Psoas muscle (tissue), 7 donors: ENCODE measurements at regions not wholly inside any gene's neighbourhood (a gene's known extent, or its start where the extent isn't known, plus 50 kb on each side); places are given as distances from the start of the nearest gene placed in this dataset.
"Not testable (repeated sequence)": the region's sequence is repeated elsewhere in the genome, so short reads cannot be mapped to it uniquely, and the experiment has no call there.

Experiments
- ATAC-seq, 4 donors: fragments of 200-7000 bp; cut with Tn5 transposase; one replicate each; pipeline ENCODE4 v1.9.1; 2020; ENCODE audit warnings: moderate library complexity in 3 of 4, mild to moderate bottlenecking in 2 of 4
- DNase-seq, 2 donors: peaks; one replicate each; pipeline ENCODE4 v3.0.0-alpha.2; 2020
- H3K27ac ChIP-seq: fragments of 200-600 bp; one replicate; pipeline ENCODE4 v1.8.0; 2022
- H3K27me3 ChIP-seq, 3 donors: fragments of 200-600 bp in 1 of 3; one replicate each; pipeline versions ENCODE4 v1.6.1 to v1.8.0; 2013 to 2022; ENCODE audit warnings: low read length in 2 of 3, mild to moderate bottlenecking in 2 of 3, moderate library complexity in 1 of 3; ENCODE audit not compliant: insufficient read depth in 3 of 3
- H3K36me3 ChIP-seq, 2 donors: fragments of 200-600 bp in 1 of 2; one replicate each; pipeline versions ENCODE4 v1.6.1 to v1.8.0; 2013 to 2022; ENCODE audit warnings: low read depth in 1 of 2, mild to moderate bottlenecking in 1 of 2, moderate library complexity in 1 of 2; ENCODE audit not compliant: insufficient read depth in 1 of 2
- H3K4me1 ChIP-seq: fragments of 200-600 bp; one replicate; pipeline ENCODE4 v1.8.0; 2022
- H3K4me3 ChIP-seq: fragments of 200-600 bp; one replicate; pipeline ENCODE4 v1.8.0; 2022; ENCODE audit warnings: mild to moderate bottlenecking
- H3K9me3 ChIP-seq: fragments of 200-600 bp; one replicate; pipeline ENCODE4 v1.8.0; 2022
- WGBS, 3 donors: extraction: QIAGEN DNeasy Blood & Tissue Kit; methylation state at CpG; one replicate each; pipeline versions ENCODE4 v1.1.6 to v1.1.7; 2013; 5-methylcytosine and 5-hydroxymethylcytosine counted together
- intact Hi-C, 2 donors: fragments of 100-400 bp; cut with DNase I; formaldehyde crosslinking; loops; one replicate each; pipeline versions ENCODE4 v1.11.0 to v1.14.2; 2022
- TF ChIP-seq, protein P1 (sequence below): fragments of 200-600 bp; IDR thresholded peaks from one replicate; pipeline ENCODE4 v1.8.0; 2022; ENCODE audit warnings: antibody characterized with exemption
- donor health status: healthy with polysubstance abuse.
- donor health status: DM: no; HTN: no; CAD: no; lungs with moderate emphysema.
- donor health status: Bipolar disorder and iron deficiency.
- donor health status: healthy.
- donor health status: DM: yes; HTN: yes; CAD: no.
- donor health status: DM: no; HTN: no; CAD: no.
- donor health status: DM: yes; HTN: yes; CAD: no.

DNA sequence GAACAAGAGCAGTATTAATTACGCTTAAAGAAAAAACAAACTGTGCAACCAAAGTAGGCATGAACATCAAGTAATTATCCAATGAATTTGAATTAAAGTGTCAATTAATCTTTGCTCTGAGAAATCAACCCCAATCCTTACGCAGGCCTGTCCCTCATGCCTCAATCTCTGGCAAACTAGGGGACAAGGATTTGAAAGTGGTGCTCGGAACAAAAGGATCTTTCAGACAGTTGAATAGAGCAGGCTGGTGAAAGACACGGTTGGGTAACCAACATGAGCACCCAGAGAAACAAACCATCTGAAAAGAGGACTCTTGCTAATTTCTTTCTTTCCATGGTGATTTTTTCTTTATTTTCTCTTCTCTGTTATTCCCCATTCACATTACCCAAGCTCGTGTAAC lies 203.5 kb upstream of the PHF14 start:
- ATAC-seq = no peak
- intact Hi-C loops = no loop called here

DNA sequence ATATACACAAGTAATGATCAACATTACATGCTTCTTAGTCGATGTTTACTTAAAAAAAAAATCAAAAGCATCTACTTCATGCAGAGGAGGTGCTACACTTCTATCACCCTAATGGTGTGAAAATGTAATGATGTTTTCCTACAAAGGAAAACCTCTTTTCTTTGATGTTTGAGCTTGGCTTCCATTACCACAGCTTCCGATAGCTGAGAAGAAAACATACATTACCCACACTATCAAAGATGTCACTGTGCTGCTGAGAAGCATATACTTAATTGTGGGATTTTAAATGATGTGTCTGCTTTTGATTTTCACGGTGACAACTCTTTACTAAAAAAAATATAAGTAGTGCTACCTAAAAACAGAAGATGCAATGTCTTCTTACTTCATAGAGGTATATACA lies 200.2 kb upstream of the PHF14 start:
- no peak overlapping the region for H3K4me3 ChIP-seq
- H3K9me3 ChIP-seq = no peaks in the 10 kb centered on the region
- WGBS, 3 donors = 74 to 88% (median 85%) methylated on average over 3 of the region's 3 CpGs
- TF ChIP-seq, protein P1, sequence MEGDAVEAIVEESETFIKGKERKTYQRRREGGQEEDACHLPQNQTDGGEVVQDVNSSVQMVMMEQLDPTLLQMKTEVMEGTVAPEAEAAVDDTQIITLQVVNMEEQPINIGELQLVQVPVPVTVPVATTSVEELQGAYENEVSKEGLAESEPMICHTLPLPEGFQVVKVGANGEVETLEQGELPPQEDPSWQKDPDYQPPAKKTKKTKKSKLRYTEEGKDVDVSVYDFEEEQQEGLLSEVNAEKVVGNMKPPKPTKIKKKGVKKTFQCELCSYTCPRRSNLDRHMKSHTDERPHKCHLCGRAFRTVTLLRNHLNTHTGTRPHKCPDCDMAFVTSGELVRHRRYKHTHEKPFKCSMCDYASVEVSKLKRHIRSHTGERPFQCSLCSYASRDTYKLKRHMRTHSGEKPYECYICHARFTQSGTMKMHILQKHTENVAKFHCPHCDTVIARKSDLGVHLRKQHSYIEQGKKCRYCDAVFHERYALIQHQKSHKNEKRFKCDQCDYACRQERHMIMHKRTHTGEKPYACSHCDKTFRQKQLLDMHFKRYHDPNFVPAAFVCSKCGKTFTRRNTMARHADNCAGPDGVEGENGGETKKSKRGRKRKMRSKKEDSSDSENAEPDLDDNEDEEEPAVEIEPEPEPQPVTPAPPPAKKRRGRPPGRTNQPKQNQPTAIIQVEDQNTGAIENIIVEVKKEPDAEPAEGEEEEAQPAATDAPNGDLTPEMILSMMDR = no peak
- DNase-seq = no peak
- no peak overlapping the region for H3K27ac ChIP-seq
- H3K27me3 ChIP-seq = no peaks in the 10 kb centered on the region
- no peak for ATAC-seq
- intact Hi-C loops = no loop called here
- no peaks in the 10 kb centered on the region for H3K4me1 ChIP-seq
- H3K36me3 ChIP-seq = no peaks in the 10 kb centered on the region

More for the DNA sequence above, 203.5 kb upstream of the PHF14 start:
- 72 to 80% (median 79%) methylated on average over 5 of the region's 5 CpGs for WGBS, 3 donors
- H3K36me3 ChIP-seq = no peaks in the 10 kb centered on the region
- H3K4me3 ChIP-seq = no peak overlapping the region
- TF ChIP-seq, protein P1 = no peak
- DNase-seq = no peak
- H3K27me3 ChIP-seq = no peaks in the 10 kb centered on the region
- no peak overlapping the region for H3K27ac ChIP-seq
- H3K4me1 ChIP-seq = no peaks in the 10 kb centered on the region
- H3K9me3 ChIP-seq = no peaks in the 10 kb centered on the region

DNA sequence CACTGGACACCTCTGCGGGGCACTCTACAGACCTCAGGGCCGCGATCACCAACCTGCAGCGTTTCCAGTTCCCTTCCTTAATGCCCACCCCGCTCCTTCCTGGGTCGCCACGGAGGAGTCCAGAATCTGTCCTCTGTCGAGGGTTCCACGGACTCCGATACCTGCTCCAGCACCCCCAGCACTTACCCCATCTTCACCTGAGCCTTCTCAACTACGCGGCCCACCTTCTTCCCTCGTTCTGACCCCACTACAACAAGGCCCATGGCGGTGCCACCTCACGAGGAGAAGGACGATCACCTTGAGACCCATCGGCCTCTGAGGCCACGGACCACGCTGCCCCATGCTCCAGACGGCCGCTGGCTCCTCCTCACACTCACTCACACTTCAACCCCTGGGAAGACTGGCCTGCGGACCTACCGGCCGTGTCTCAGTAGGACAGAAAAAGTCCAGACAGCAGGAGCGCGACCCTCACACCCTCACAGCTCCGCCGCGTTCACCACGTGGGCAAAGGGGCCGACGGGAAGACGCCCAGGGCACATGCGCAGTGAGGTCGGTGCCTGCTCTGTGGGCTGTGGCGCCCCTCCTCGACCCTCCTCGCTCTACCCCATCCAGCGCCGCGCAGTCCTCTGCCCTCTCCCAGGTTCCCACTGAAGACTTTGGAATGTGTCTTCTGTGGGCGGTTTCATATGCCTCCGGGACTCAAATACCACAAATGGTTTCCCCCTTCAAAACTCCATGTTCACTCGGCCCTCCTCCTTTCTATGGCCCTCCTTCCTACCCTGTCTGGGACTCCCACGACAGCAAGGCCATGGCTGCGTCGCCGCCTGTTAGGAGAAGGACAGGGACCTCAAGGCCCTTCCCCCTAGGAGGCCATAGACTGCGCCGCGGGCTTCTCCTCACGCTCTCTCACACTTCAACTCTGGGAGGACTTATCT lies 193.9 kb upstream of the PHF14 start:
- H3K27ac ChIP-seq = no peak overlapping the region
- no peaks in the 10 kb centered on the region for H3K27me3 ChIP-seq
- intact Hi-C loops = no loop called here
- H3K36me3 ChIP-seq = no peaks in the 10 kb centered on the region
- DNase-seq (peak in 1 of 2 donors; percentile 48), ATAC-seq (no peak)
- 93 to 95% (median 94%) methylated on average over 52 of the region's 52 CpGs for WGBS, 3 donors
- TF ChIP-seq, protein P1 = no peak
- no peaks in the 10 kb centered on the region for H3K9me3 ChIP-seq
- no peak overlapping the region for H3K4me3 ChIP-seq
- H3K4me1 ChIP-seq = no peaks in the 10 kb centered on the region

DNA sequence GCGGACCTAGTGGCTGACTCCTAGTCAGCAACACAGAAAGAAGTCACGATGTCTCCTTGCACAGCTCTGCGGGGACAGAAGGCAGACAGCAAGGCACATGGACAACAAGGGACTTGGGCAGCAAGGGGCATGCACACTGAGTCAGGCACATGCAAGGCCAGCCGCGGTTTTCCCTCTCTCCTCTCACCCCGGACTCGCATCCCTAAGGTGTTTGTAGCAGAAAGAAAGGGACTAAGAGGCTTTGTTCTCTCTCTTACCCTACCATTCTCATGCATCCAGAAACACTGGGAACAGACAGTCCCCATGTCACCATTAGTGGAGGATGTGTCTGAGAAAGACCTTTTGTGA lies 193.3 kb upstream of the PHF14 start:
- 76 to 88% (median 80%) methylated on average over 7 of the region's 7 CpGs for WGBS, 3 donors
- intact Hi-C loops = no loop called here
- DNase-seq = peak in 1 of 2 donors; percentile 38

DNA sequence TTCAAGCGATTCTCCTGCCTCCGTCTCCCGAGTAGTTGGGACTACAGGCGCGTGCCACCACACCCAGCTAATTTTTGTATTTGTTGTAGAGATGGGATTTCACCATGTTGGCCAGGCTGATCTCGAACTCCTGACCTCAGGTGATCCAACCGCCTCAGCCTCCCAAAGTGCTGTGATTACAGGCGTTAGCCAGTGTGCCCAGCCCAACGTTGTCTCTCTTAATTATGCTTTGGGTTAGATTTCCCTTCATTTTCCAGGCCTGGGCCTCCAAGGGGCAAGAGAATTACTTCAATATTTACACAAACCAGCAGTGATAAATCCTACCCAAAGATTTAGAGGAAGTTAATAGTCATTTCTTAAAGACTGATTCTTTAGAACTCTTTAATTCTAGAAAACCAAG lies 186.7 kb upstream of the PHF14 start:
- H3K9me3 ChIP-seq, H3K4me1 ChIP-seq, ATAC-seq, H3K27me3 ChIP-seq, DNase-seq, intact Hi-C loops, H3K36me3 ChIP-seq, H3K4me3 ChIP-seq, H3K27ac ChIP-seq: not testable (repeated sequence)
- 83 to 88% (median 87%) methylated on average over 9 of the region's 9 CpGs for WGBS, 3 donors

More for the DNA sequence above, 193.3 kb upstream of the PHF14 start:
- TF ChIP-seq, protein P1 = no peak
- Histone ChIP-seq H3K27me3 (no peaks in the 10 kb centered on the region), H3K36me3 (no peaks in the 10 kb centered on the region), H3K4me1 (no peaks in the 10 kb centered on the region), H3K27ac (no peak overlapping the region), H3K4me3 (no peak overlapping the region), H3K9me3 (no peaks in the 10 kb centered on the region)
- ATAC-seq = no peak
